HepG2 (cell line): ENCODE measurements at regions not wholly inside any gene's neighbourhood (a gene's known extent, or its start where the extent isn't known, plus 50 kb on each side); places are given as distances from the start of the nearest gene placed in this dataset.

Experiments used
- ATAC-seq: fragments of 200-7000 bp; cut with Tn5 transposase; 3 replicates; pipeline ENCODE4 v1.9.1; 2020; ENCODE audit warnings: mild to moderate bottlenecking, moderate library complexity
- BruUV-seq: library from RNA; stranded (reverse); fragments of 400-500 nt; replicated peaks from 2 replicates; lab custom pipeline; 2021; lab: Mats Ljungman, UMichigan
- CTCF ChIA-PET: fragments of 300-600 bp; formaldehyde crosslinking; extraction: SDS; loops from one replicate; lab custom pipeline; 2021; ENCODE audit warnings: low total read pairs, inconsistent platforms, low intra/inter-chr PET ratio; lab: Yijun Ruan, JAX
- POLR2A ChIA-PET: fragments of 350-600 bp; sonication (Branson Sonifier 250); formaldehyde crosslinking; loops from one replicate; lab custom pipeline; 2020; ENCODE audit warnings: antibody characterized with exemption, inconsistent platforms; lab: Yijun Ruan, JAX
- DNase-seq: peaks from one replicate; pipeline ENCODE4 v3.0.0-alpha.2; 2015; ENCODE audit warnings: low spot score
- FAIRE-seq: peaks from 3 replicates; lab custom pipeline; 2011; peaks lifted over from hg19 to GRCh38; lab: Jason Lieb, UNC
- H2AFZ ChIP-seq: one replicate; pipeline ENCODE4 v1.6.1; 2011; ENCODE audit warnings: low read length, inconsistent platforms
- H3K27ac ChIP-seq: fragments of 300-600 bp; 3 replicates; pipeline ENCODE4 v1.8.0; 2011; ENCODE audit warnings: mixed run types, mild to moderate bottlenecking, mixed read lengths, low read length, inconsistent platforms; ENCODE audit not compliant: insufficient read depth; ENCODE audit errors: extremely low read length
- H3K27me3 ChIP-seq, 2 experiments: fragments of 200-600 bp in 1 of 2; 2 replicates in 1 of 2; 3 replicates in 1 of 2; pipeline versions ENCODE4 v1.6.0 to v1.8.0; 2011; ENCODE audit warnings: low read length in 2 of 2, mild to moderate bottlenecking in 2 of 2, moderate library complexity in 2 of 2, inconsistent platforms in 1 of 2; ENCODE audit not compliant: insufficient read depth in 2 of 2, control insufficient read depth in 1 of 2
- H3K36me3 ChIP-seq, 2 experiments: fragments of 200-600 bp in 1 of 2; replicated peaks in 1 of 2; 2 replicates in 1 of 2; 3 replicates in 1 of 2; pipeline versions ENCODE4 v1.5.1 to v1.8.0; 2011; ENCODE audit warnings: low read length in 2 of 2, inconsistent platforms in 1 of 2; ENCODE audit not compliant: insufficient read depth in 2 of 2, control insufficient read depth in 1 of 2
- H3K4me1 ChIP-seq: 2 replicates; pipeline ENCODE4 v1.5.1; 2012; ENCODE audit warnings: low read length, inconsistent platforms; ENCODE audit not compliant: insufficient read depth
- H3K4me2 ChIP-seq: 2 replicates; pipeline ENCODE4 v1.6.0; 2011; ENCODE audit warnings: low read depth, low read length, inconsistent platforms
- H3K4me3 ChIP-seq, 3 experiments: fragments of 200-600 bp in 1 of 3; sonication (generic), shearing (Covaris generic) in 1 of 3; replicated peaks in 1 of 3; 2 replicates each; pipeline ENCODE4 v1.5.1; 2011 to 2016; ENCODE audit warnings: low read length in 3 of 3, inconsistent platforms in 2 of 3, low read depth in 2 of 3, mild to moderate bottlenecking in 2 of 3, control low read depth in 1 of 3, mixed read lengths in 1 of 3; ENCODE audit not compliant: insufficient read depth in 1 of 3
- H3K79me2 ChIP-seq: one replicate; pipeline ENCODE4 v1.6.1; 2011; ENCODE audit warnings: low read length, inconsistent platforms; ENCODE audit not compliant: insufficient read depth
- H3K9ac ChIP-seq: 2 replicates; pipeline ENCODE4 v1.6.0; 2011; ENCODE audit warnings: mild to moderate bottlenecking, low read depth, low read length, inconsistent platforms; ENCODE audit not compliant: insufficient read depth
- H3K9me3 ChIP-seq: 2 replicates; pipeline ENCODE4 v1.5.1; 2012; ENCODE audit warnings: mild to moderate bottlenecking, low read length
- H4K20me1 ChIP-seq: 2 replicates; pipeline ENCODE4 v1.6.0; 2011; ENCODE audit warnings: inconsistent platforms, mild to moderate bottlenecking, low read length, moderate library complexity; ENCODE audit not compliant: insufficient read depth
- ATF5 ChIP-seq: sonication (generic); formaldehyde crosslinking; IDR thresholded peaks from 2 replicates; pipeline ENCODE4 v1.4.0; 2020; ENCODE audit warnings: mild to moderate bottlenecking, low read depth, missing genetic modification reagents
- DNMT3B ChIP-seq: conservative IDR thresholded peaks from 2 replicates; pipeline ENCODE4 v1.6.1; 2016; ENCODE audit warnings: missing biosample characterization, control low read depth
- FOSL2 ChIP-seq: sonication (generic); formaldehyde crosslinking; IDR thresholded peaks from 2 replicates; pipeline ENCODE4 v1.4.0; 2020; ENCODE audit warnings: missing genetic modification reagents
- KDM5B ChIP-seq: sonication (generic); formaldehyde crosslinking; IDR thresholded peaks from 2 replicates; pipeline ENCODE4 v1.4.0; 2020; ENCODE audit warnings: missing genetic modification reagents, mild to moderate bottlenecking, borderline replicate concordance
- MTA3 ChIP-seq: sonication (generic); formaldehyde crosslinking; IDR thresholded peaks from 2 replicates; pipeline ENCODE4 v1.4.0; 2020; ENCODE audit warnings: missing genetic modification reagents
- NFRKB ChIP-seq: fragments of 450-650 bp; IDR thresholded peaks from 2 replicates; pipeline ENCODE4 v1.6.1; 2017
- PAX8 ChIP-seq: sonication (generic); formaldehyde crosslinking; IDR thresholded peaks from 2 replicates; pipeline ENCODE4 v1.8.0; 2022; ENCODE audit warnings: mild to moderate bottlenecking, missing genetic modification reagents, borderline replicate concordance
- TIGD3 ChIP-seq: sonication (generic); formaldehyde crosslinking; IDR thresholded peaks from 2 replicates; pipeline ENCODE4 v1.5.1; 2020; ENCODE audit warnings: mild to moderate bottlenecking, missing genetic modification reagents, borderline replicate concordance
- ZBTB10 ChIP-seq: sonication (generic); formaldehyde crosslinking; IDR thresholded peaks from 2 replicates; pipeline ENCODE4 v1.4.0; 2020; ENCODE audit warnings: missing genetic modification reagents, borderline replicate concordance
- ZBTB42 ChIP-seq: sonication (generic); formaldehyde crosslinking; IDR thresholded peaks from 2 replicates; pipeline ENCODE4 v1.5.0; 2020; ENCODE audit warnings: mild to moderate bottlenecking, missing genetic modification reagents
- ZFP36L2 ChIP-seq: sonication (generic); formaldehyde crosslinking; IDR thresholded peaks from 2 replicates; pipeline ENCODE4 v1.4.0; 2020; ENCODE audit warnings: missing genetic modification reagents
- ZNF432 ChIP-seq: sonication (generic); formaldehyde crosslinking; IDR thresholded peaks from 2 replicates; pipeline ENCODE4 v1.5.0; 2020; ENCODE audit warnings: missing genetic modification reagents, mild to moderate bottlenecking, borderline replicate concordance
- ZNF670 ChIP-seq: sonication (generic); formaldehyde crosslinking; IDR thresholded peaks from 2 replicates; pipeline ENCODE4 v1.8.0; 2022; ENCODE audit warnings: mild to moderate bottlenecking, missing genetic modification reagents, borderline replicate concordance
- ZNF83 ChIP-seq: sonication (generic); formaldehyde crosslinking; IDR thresholded peaks from 2 replicates; pipeline ENCODE4 v1.4.0; 2020; ENCODE audit warnings: missing genetic modification reagents, mild to moderate bottlenecking, borderline replicate concordance
- WGBS: methylation state at CpG from one replicate; pipeline ENCODE4 v1.1.6; 2017; ENCODE audit warnings: low lambda C conversion rate; 5-methylcytosine and 5-hydroxymethylcytosine counted together
- in situ Hi-C: cut with HindIII; loops from 2 replicates; pipeline ENCODE4 v1.10.0; 2017; ENCODE audit warnings: low pct_unique_long_range_greater_than_20kb; ENCODE audit not compliant: extremely low pct_ligation_motif_present
- intact Hi-C: fragments of 100-400 bp; cut with micrococcal nuclease; formaldehyde crosslinking; loops from one replicate; pipeline ENCODE4 v1.10.0; 2022; ENCODE audit not compliant: unreplicated experiment
- TF ChIP-seq, protein P1 (sequence below): sonication (generic); formaldehyde crosslinking; IDR thresholded peaks from 2 replicates; pipeline ENCODE4 v1.8.1; 2023; ENCODE audit warnings: mild to moderate bottlenecking, missing genetic modification reagents, borderline replicate concordance

GRCh38 chr3:182292591-182292990 is 500.7 kb upstream of the ATP11B start:
- intact Hi-C loops (no loop called here), in situ Hi-C loops (no loop called here)
- DNase-seq = no peak
- no peak for FAIRE-seq
- BruUV-seq = no TSS peak
- POLR2A ChIA-PET = no interaction called here
- Histone ChIP-seq H3K36me3 (no peaks in the 10 kb centered on the region), H4K20me1 (no peaks in the 10 kb centered on the region), H3K4me2 (no peak overlapping the region), H2AFZ (no peak overlapping the region), H3K4me1 (no peaks in the 10 kb centered on the region), H3K9ac (no peak overlapping the region), H3K9me3 (no peaks in the 10 kb centered on the region), H3K27ac (no peak overlapping the region), H3K27me3 (no peaks in the 10 kb centered on the region), H3K4me3 (no peak overlapping the region), H3K79me2 (no peaks in the 10 kb centered on the region)
- no peak for TF ChIP-seq KDM5B (CRISPR knock-in tag)
- TF ChIP-seq ZNF83 = no peak
- TF ChIP-seq MTA3 (CRISPR knock-in tag) = no peak
- no peak for TF ChIP-seq FOSL2
- TF ChIP-seq ATF5 = no peak
- TF ChIP-seq, protein P1, sequence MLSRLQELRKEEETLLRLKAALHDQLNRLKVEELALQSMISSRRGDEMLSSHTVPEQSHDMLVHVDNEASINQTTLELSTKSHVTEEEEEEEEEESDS (CRISPR knock-in tag) = no peak
- TF ChIP-seq ZBTB42 = no peak
- no peak for TF ChIP-seq ZFP36L2 (CRISPR knock-in tag)
- TF ChIP-seq ZNF670 (CRISPR knock-in tag) = no peak
- no peak for TF ChIP-seq NFRKB
- no peak for TF ChIP-seq ZNF432 (CRISPR knock-in tag)
- TF ChIP-seq TIGD3 = no peak
- no peak for TF ChIP-seq ZBTB10
- TF ChIP-seq DNMT3B (CRISPR knock-in tag) = no peak
- TF ChIP-seq PAX8 (CRISPR knock-in tag) = no peak
- CTCF ChIA-PET = no interaction called here
- 4% methylated on average over 1 of the region's 1 CpG for WGBS
- no peak for ATAC-seq
